GM18858 (cell line): ENCODE measurements at regions not wholly inside any gene's neighbourhood (a gene's known extent, or its start where the extent isn't known, plus 50 kb on each side); places are given as distances from the start of the nearest gene placed in this dataset.
"Not testable (repeated sequence)": the region's sequence is repeated elsewhere in the genome, so short reads cannot be mapped to it uniquely, and the experiment has no call there.

Experiments used
- ATAC-seq: cut with Tn5 transposase; IDR thresholded peaks from one replicate; pipeline ENCODE4 v1.9.1; 2021; ENCODE audit not compliant: unreplicated experiment

DNA sequence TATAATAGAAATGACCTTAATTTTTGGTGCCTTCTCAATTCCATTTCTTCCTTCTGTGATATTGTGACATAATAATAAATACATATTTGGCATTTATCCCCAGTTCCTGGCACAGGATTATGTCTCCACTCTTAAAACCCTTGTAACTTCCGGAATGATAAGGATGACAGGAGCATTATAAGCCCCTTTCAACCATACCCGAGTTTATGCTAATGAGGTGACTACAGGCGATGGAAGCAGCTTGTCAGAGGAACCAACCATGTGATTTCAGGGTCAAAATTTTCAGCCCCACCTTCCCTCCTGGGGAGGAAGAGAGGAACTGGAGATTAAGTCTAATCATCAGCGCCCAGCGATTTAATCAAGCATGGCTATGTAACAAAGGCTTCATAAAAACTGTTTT is 528.5 kb upstream of the CRIM1 start:
- ATAC-seq: no peak

DNA sequence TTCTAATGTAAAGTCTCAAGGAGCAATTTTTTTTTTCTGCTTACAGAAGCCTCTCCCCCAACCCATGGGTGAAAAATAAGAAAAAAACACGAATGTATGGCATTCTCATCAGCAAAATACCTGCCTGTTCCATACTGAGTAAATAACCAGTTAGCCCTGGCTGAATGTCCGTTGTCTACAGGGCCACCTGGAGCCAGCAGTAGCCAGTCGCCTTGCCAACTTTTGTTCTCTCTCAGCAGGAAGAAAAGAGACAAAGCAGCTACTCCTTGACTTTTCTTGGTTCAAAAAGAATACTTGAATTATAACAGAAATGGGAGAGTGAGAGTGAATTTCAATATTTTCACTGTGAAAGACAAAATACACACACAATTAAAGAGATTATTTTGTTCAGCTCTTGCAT is 532.9 kb upstream of the CRIM1 start:
- ATAC-seq: no peak

GRCh38 chr2:35821675-35822074 is 533.9 kb upstream of the CRIM1 start:
- no peak for ATAC-seq

GRCh38 chr2:35820391-35820790 is 535.2 kb upstream of the CRIM1 start:
- no peak for ATAC-seq

DNA sequence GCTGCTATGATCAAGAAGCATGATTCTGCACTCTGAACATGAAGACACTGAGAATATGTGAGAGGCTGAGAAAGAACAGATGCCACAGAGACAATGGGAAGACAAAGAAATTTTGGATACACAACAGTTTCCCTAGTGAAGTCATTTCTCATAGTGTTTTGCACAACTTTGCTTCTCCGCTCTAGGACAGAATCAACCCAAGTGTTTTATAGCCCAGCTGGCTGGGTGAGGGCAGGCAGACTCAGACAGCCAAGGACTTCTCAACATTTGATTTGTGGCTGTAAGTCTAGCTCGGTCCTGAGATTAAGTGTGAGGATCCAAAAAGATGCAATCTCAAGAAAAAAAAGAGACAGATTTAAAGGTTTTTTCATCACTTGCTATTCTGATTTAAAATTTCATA is 536.5 kb upstream of the CRIM1 start:
- no peak for ATAC-seq

DNA sequence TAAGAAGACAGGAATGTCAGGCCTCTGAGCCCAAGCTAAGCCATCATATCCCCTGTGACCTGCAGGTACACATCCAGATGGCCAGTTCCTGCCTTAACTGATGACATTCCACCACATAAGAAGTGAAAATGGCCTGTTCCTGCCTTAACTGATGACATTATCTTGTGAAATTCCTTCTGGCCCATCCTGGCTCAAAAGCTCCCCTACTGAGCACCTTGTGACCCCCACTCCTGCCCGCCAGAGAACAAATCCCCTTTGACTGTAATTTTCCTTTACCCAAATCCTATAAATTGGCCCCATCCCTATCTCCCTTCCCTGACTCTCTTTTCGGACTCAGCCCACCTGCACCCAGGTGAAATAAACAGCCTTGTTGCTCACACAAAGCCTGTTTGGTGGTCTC is 537.2 kb upstream of the CRIM1 start:
- ATAC-seq: not testable (repeated sequence)

- ATAC-seq: not testable (repeated sequence)
Measured at GRCh38 chr2:35814597-35814996, 541.0 kb upstream of the CRIM1 start.

DNA sequence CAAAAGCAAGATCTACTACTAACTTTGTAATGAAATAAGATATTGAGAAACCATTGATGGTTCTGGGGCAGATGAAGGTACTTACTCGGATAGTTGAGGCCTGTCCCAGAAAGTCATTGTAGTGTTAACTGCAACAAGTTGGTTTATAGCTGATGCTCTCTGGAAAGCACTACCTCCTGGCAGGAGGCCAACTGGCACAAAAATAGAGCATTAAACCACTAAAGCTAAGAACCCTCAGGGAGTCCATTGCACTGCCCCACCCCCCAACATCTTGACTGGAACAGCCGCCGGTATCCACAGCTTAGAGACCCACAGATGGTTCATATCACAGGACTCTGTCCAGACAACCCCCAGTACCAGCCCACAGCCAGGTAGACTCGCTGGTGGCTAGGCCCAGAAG is 552.5 kb upstream of the CRIM1 start:
- no peak for ATAC-seq

DNA sequence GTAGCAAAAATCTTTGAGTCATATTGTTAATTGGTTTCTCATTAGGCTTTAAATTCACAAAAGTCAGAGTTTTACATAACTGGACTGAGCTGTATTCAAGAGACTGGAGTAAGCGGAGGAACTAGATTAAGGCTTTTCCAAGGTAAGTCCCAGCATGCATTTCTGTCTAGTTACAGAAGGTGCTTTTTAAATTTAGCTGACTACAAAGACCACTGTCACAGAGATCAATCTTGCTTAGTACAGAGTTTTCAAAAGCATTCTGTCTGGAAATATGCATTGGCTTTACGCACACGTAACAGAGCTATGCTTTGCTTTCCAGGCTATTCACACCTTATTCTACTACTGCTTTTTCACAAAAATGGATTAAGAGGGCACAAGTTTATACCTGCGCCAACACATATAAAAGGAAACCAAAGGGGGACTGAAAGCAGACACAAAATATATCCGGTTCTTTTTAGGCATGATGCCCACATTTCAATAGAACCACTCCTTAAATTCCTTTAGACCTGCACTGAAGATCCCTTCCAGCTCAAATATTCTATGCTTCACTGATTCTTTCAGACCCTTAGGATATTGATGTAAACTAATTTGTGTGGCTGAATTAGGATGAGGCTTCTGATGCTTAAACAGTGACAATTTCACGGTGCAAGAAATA is 560.7 kb upstream of the CRIM1 start:
- no peak for ATAC-seq

DNA sequence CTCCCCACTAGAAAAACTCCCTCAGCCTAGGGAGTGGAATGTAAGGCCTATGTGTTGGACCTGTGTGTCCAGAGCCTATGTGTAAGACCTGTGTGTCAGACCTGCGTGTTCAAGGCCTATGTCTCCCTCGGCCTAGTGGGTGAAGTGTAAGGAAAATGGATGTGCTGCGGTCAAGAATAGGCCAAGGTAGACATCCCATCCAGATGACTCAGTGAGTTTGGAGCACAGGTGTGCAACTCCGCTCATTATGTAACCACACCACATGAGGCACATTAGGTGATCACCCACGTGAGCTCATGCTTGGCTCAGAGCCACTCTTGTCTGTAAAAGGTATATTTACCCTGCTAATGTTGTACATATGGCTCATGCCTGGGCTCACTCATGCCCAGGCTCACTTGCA is 565.3 kb upstream of the CRIM1 start:
- ATAC-seq: no peak

GRCh38 chr2:35788543-35788942 is 567.0 kb upstream of the CRIM1 start:
- no peak for ATAC-seq

DNA sequence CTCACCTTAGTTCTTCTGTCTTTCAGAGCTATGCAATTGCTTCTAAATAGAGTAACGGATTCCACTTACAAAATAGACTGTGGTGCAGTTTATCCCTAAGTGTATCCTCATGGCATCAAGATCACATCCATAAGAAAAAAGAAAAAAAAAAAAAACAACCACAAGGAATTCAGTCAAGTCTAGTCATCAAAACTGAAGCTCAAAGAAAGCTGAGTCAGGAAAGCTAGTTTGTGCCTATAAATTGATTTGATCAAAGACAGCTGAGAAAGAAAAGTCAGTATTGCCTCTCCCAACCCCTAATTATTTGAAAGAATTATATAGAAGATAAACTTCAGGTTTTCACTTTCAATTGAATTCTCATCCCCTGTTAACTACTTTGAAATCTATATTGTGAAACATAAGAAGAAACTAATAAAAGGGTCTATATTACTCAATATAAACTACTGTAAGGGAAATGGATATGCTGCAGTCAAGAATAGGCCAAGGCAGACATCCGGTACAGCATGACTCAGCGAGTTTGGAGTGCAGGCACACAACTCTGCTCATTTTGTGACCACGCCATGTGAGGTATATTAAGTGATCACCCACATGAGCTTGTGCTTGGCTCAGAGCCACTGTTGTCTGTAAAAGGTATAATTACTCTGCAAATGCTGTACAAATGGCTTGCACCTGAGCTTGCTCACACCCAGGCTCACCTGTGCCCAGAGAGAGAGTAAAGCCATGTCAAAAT is 568.1 kb upstream of the CRIM1 start:
- no peak for ATAC-seq

GRCh38 chr2:35785564-35785963 is 570.0 kb upstream of the CRIM1 start:
- no peak for ATAC-seq

- ATAC-seq: no peak
Measured at GRCh38 chr2:35784777-35785176, 570.8 kb upstream of the CRIM1 start.

- no peak for ATAC-seq
Measured at GRCh38 chr2:35783723-35784122, 571.9 kb upstream of the CRIM1 start.

DNA sequence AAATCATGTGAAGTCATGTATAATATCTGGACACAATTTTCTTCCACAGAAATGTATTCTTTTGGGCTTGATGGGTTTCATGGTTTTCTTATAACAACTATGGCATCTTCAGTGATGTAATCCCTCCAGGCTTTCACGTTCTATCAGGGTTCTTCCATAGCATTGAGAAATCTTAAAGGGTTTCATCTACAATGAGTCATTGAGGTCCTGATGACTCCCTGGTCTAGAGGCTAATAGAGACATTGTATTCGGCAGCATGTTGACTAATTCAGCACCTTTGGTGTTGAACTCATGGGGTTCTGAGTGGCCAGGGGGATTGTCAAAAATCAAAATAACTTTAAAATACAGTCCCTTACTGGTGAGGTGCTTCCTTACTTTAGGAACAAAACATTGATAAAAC is 614.0 kb upstream of the CRIM1 start:
- no peak for ATAC-seq

GRCh38 chr2:35731674-35732073 is 623.9 kb upstream of the CRIM1 start:
- no peak for ATAC-seq

DNA sequence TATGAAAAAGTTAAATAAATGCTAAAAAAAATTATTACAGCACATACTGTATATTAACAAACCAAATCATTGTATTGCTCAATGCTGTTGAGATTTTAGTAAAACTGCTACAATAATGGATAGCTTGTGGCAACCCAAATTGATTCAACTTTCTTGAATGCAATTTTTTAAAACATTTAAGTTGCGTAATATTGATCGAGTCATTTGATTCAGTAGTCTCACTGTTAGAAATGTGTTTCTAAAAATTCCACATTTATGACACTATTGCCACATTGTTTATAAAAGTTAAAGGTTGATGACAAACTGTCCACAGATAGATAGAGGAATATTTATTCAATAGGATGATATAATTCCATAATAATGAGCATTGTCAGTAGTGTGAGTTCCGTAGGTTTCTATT is 640.7 kb upstream of the CRIM1 start:
- ATAC-seq: no peak

- ATAC-seq: no peak
Measured at GRCh38 chr2:35708411-35708923, 647.1 kb upstream of the CRIM1 start.

- ATAC-seq: no peak
Measured at GRCh38 chr2:35688309-35688708, 667.3 kb upstream of the CRIM1 start.

DNA sequence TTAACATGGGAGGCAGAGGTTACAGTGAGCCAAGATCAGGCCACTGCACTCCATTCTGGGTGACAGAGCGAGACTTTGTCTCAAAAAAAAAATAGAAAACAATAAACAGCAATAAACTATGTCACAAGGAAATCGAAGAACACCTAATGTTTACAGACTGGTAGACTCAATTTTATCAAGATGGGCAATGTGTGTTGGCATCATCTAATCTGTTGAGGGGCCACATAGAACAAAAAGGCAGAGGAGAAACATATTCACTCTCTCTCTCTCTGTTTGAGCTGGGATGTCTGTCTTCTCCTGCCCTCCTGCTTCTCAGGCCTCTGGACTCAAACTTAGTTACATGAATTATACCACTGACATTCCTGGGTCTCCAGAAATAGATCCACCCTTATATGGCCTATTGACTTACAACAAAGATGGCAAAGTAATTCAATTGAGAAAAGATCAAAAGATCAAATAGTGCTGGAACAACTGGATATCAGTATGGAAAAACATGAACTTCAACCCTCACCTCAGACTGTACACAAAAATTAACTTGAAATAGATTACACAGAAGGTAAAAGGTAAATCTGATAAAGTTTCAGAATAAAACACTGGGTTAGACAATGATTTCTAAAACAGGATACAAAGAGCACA is 703.8 kb upstream of the CRIM1 start:
- no peak for ATAC-seq

DNA sequence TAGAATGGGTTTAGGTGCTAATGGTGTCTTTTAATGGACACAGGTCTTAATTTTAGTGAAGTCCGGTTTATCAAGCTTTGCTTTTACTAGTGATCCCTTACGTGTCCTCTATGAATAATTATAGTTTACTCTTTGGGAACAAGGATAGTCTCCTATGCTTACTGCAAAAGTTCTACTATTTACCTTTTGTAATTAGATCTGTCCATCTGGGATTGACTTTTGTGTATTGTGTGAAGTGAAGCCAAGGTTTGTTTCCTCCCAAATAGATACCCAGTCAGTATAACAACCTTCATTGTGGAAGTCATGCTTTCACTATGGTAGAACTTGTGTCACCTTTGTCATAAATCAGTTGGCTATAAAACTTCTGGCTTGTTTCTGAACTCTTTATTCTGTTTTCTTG is 740.9 kb upstream of the CRIM1 start:
- ATAC-seq: no peak
